HL-60 (cell line): ENCODE measurements at regions not wholly inside any gene's neighbourhood (a gene's known extent, or its start where the extent isn't known, plus 50 kb on each side); places are given as distances from the start of the nearest gene placed in this dataset.

Source experiments
- DNase-seq, 2 experiments: peaks; one replicate each; pipeline ENCODE4 v3.0.0-alpha.2; 2010 to 2020; ENCODE audit warnings: low read depth in 1 of 2, low spot score in 1 of 2
- H3K27ac ChIP-seq: fragments of 250-450 bp; sonication (Bioruptor Pico); replicated peaks from 2 replicates; pipeline ENCODE4 v1.5.1; 2020; ENCODE audit warnings: mild to moderate bottlenecking, moderate library complexity
- H3K27me3 ChIP-seq: fragments of 250-450 bp; sonication (Bioruptor Pico); 2 replicates; pipeline ENCODE4 v1.5.1; 2021; ENCODE audit warnings: mild to moderate bottlenecking, moderate library complexity; ENCODE audit not compliant: insufficient read depth, poor library complexity, severe bottlenecking
- H3K4me3 ChIP-seq: replicated peaks from 2 replicates; pipeline ENCODE4 v1.5.1; 2011; ENCODE audit warnings: mild to moderate bottlenecking, control low read depth, low read length; ENCODE audit not compliant: insufficient read depth
- GABPA ChIP-seq: IDR thresholded peaks from 2 replicates; pipeline ENCODE4 v1.6.1; 2012; ENCODE audit warnings: low read depth
- POLR2AphosphoS5 ChIP-seq: IDR thresholded peaks from 2 replicates; pipeline ENCODE4 v1.6.1; 2012; ENCODE audit warnings: low read depth
- REST ChIP-seq: IDR thresholded peaks from 2 replicates; pipeline ENCODE4 v1.6.1; 2012; ENCODE audit warnings: low read depth; ENCODE audit not compliant: insufficient replicate concordance
- SPI1 ChIP-seq: IDR thresholded peaks from 2 replicates; pipeline ENCODE4 v1.6.1; 2012; ENCODE audit warnings: low read depth, mild to moderate bottlenecking, borderline replicate concordance
- TF ChIP-seq, protein P1 (sequence below): IDR thresholded peaks from one replicate; pipeline ENCODE4 v1.5.1; 2011; ENCODE audit warnings: low read length, control low read depth, inconsistent platforms; ENCODE audit not compliant: insufficient read depth

DNA sequence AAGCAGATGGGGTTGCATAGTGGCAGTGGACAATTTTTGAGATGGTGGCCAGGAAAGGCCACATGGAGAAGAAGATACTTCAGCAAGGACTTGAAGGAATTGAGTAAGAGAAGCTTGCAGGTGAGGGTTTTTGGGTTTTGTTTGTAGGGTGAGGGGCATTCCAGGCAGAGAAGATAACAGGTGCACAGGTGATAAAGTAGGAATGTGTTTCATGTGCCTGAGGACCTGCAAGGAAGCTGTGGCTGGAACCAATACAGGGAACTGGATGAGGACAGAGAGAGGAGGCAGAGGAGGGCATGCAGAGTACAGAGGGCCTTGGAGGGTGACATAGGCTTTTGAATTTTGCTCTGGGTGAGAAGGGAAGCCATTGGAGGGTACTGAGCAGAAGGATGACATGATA is 314.5 kb downstream of the KLF12 start:
- no peaks in the 10 kb centered on the region for H3K27me3 ChIP-seq
- H3K4me3 ChIP-seq: no peak overlapping the region
- no peak overlapping the region for H3K27ac ChIP-seq
- no peak for DNase-seq
- TF ChIP-seq REST: no peak
- TF ChIP-seq, protein P1, sequence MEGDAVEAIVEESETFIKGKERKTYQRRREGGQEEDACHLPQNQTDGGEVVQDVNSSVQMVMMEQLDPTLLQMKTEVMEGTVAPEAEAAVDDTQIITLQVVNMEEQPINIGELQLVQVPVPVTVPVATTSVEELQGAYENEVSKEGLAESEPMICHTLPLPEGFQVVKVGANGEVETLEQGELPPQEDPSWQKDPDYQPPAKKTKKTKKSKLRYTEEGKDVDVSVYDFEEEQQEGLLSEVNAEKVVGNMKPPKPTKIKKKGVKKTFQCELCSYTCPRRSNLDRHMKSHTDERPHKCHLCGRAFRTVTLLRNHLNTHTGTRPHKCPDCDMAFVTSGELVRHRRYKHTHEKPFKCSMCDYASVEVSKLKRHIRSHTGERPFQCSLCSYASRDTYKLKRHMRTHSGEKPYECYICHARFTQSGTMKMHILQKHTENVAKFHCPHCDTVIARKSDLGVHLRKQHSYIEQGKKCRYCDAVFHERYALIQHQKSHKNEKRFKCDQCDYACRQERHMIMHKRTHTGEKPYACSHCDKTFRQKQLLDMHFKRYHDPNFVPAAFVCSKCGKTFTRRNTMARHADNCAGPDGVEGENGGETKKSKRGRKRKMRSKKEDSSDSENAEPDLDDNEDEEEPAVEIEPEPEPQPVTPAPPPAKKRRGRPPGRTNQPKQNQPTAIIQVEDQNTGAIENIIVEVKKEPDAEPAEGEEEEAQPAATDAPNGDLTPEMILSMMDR: no peak
- TF ChIP-seq GABPA: no peak
- TF ChIP-seq SPI1: no peak
- TF ChIP-seq POLR2AphosphoS5: no peak

DNA sequence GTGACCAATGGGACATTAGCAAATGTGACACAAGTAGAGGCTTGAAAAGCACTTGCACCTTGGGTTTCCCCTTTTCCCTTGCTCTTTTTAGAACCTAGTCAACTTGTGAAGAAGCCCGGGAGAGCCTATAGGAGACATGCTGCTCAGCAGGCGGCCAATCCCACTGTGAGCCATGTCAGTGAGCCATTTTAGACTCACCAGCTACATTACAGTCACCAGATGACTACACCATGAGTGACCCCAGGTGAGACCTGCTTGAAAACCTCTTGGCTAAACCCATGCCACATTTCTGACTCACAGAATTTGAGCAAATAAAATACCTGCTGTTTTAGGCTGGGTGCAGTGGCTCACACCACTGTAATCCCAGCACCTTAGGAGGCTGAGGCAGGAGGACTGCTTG is 317.5 kb downstream of the KLF12 start:
- DNase-seq: no peak
- Histone ChIP-seq H3K27me3 (no peaks in the 10 kb centered on the region), H3K27ac (no peak overlapping the region), H3K4me3 (no peak overlapping the region)
- TF ChIP-seq GABPA (no peak), SPI1 (no peak), POLR2AphosphoS5 (no peak), REST (no peak)
- TF ChIP-seq, protein P1: no peak

DNA sequence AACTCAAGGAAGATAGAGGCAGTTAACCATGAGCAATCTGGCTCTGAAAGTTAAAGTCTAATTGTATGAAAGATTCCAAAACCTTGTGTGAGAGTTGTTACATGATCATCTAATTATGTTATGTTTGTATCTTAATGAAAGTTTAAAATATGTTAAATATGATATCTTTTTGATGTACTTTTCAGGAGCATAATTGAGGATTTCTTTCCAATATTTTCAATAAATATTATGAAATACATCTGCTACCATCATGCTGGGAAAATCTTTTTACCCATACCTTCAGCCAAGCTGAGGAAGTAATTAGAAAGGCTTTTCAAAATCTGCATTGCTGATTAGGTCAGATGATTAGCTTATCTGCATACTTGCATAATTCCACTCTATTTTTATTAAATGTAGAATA is 318.4 kb downstream of the KLF12 start:
- no peak overlapping the region for H3K27ac ChIP-seq

GRCh38 chr13:73810647-73811046 is 323.6 kb downstream of the KLF12 start:
- H3K4me3 ChIP-seq: no peak overlapping the region
- H3K27ac ChIP-seq: no peak overlapping the region
- no peak for DNase-seq
- TF ChIP-seq SPI1 (no peak), REST (no peak), POLR2AphosphoS5 (no peak), GABPA (no peak)
- TF ChIP-seq, protein P1: no peak
- H3K27me3 ChIP-seq: no peaks in the 10 kb centered on the region

More for the DNA sequence above, 318.4 kb downstream of the KLF12 start:
- no peak for TF ChIP-seq SPI1
- TF ChIP-seq, protein P1: no peak
- Histone ChIP-seq H3K4me3 (no peak overlapping the region), H3K27me3 (no peaks in the 10 kb centered on the region)
- no peak for DNase-seq
